Calu3 (cell line): ENCODE measurements at regions not wholly inside any gene's neighbourhood (a gene's known extent, or its start where the extent isn't known, plus 50 kb on each side); places are given as distances from the start of the nearest gene placed in this dataset.

Experiments used
- BruUV-seq: library from RNA; stranded (reverse); fragments of 400-500 nt; replicated peaks from 2 replicates; lab custom pipeline; 2021; lab: Mats Ljungman, UMichigan
- CTCF ChIA-PET: fragments of 300-600 bp; sonication (Branson Sonifier 250); formaldehyde crosslinking; loops from one replicate; lab custom pipeline; 2022; ENCODE audit warnings: antibody characterized with exemption; lab: Charles Lee
- DNase-seq: peaks from one replicate; pipeline ENCODE4 v3.0.0; 2022
- H3K27ac Mint-ChIP-seq: one replicate; pipeline ENCODE4 v1.8.0; 2022; ENCODE audit warnings: mixed read lengths; ENCODE audit not compliant: unreplicated experiment
- H3K27me3 Mint-ChIP-seq: one replicate; pipeline ENCODE4 v1.8.0; 2022; ENCODE audit warnings: mixed read lengths; ENCODE audit not compliant: unreplicated experiment
- H3K36me3 Mint-ChIP-seq: one replicate; pipeline ENCODE4 v1.8.0; 2022; ENCODE audit warnings: mild to moderate bottlenecking, moderate library complexity, mixed read lengths; ENCODE audit not compliant: insufficient read depth, unreplicated experiment
- H3K4me1 Mint-ChIP-seq: one replicate; pipeline ENCODE4 v1.8.0; 2022; ENCODE audit warnings: mild to moderate bottlenecking, low read depth, mixed read lengths; ENCODE audit not compliant: unreplicated experiment
- H3K4me3 Mint-ChIP-seq: one replicate; pipeline ENCODE4 v1.8.0; 2022; ENCODE audit warnings: mild to moderate bottlenecking, low read depth, moderate library complexity, mixed read lengths; ENCODE audit not compliant: unreplicated experiment
- H3K9me3 Mint-ChIP-seq: one replicate; pipeline ENCODE4 v1.8.0; 2022; ENCODE audit warnings: low read depth, mixed read lengths; ENCODE audit not compliant: unreplicated experiment
- CTCF ChIP-seq: fragments of 200-600 bp; IDR thresholded peaks from one replicate; pipeline ENCODE4 v1.8.0; 2022; ENCODE audit warnings: antibody characterized with exemption; ENCODE audit not compliant: unreplicated experiment
- intact Hi-C: fragments of 100-400 bp; cut with micrococcal nuclease; formaldehyde crosslinking; loops from one replicate; pipeline ENCODE4 v1.10.0; 2022; ENCODE audit not compliant: unreplicated experiment

DNA sequence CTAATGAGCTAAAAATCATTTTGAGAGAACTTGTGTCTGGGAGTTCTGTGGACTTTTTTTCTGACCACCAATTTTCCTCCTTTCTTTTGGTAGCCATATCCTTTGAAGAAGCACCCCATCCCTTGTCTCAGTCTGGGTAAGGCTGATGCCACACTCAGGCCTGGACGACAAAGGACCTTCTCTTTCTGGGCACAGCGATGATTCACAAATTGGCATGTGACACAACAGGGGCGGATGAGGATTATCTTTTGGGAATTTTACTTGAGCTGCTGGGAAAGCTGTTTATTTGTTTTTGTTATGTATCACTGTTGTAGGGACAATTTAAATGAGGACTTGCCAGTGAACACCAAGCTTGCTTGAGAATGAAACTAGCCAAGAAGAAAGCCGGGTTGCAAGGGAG lies 233.4 kb upstream of the HAND2 start:
- intact Hi-C loops: no loop called here
- TF ChIP-seq CTCF: no peak
- H3K4me3 Mint-ChIP-seq: no peak overlapping the region
- no peak overlapping the region for H3K27ac Mint-ChIP-seq
- no peaks in the 10 kb centered on the region for H3K9me3 Mint-ChIP-seq
- H3K27me3 Mint-ChIP-seq: no peaks in the 10 kb centered on the region
- no TSS peak for BruUV-seq
- H3K4me1 Mint-ChIP-seq: no peaks in the 10 kb centered on the region
- H3K36me3 Mint-ChIP-seq: no peaks in the 10 kb centered on the region
- DNase-seq: no peak
- CTCF ChIA-PET: no interaction called here

- no peaks in the 10 kb centered on the region for H3K27me3 Mint-ChIP-seq
- no peak for TF ChIP-seq CTCF
- H3K4me3 Mint-ChIP-seq: no peak overlapping the region
- intact Hi-C loops: no loop called here
- no peak overlapping the region for H3K27ac Mint-ChIP-seq
- no TSS peak for BruUV-seq
- no peaks in the 10 kb centered on the region for H3K4me1 Mint-ChIP-seq
- no peaks in the 10 kb centered on the region for H3K36me3 Mint-ChIP-seq
- CTCF ChIA-PET: no interaction called here
- no peak for DNase-seq
- no peaks in the 10 kb centered on the region for H3K9me3 Mint-ChIP-seq
Observed at GRCh38 chr4:173761938-173762337, 231.9 kb upstream of the HAND2 start.

DNA sequence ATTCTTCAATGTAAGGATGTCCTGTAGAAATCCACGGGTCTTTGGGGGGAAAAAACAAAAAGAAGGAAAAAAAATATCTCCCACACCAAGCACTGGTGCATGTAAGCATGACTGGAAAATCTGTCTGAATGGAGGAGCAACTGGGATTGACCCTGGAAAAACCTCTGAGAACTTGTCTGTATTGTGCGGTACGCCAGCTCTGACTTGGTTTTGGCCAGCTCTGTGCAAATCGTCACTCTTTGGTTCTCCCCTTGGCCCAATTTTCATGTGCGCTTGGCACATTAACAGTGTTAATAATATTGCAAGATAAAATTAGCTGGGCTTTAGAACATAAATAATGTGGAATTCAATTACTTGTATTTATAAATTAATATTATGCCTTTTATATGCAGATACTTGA lies 231.2 kb upstream of the HAND2 start:
- Mint-ChIP-seq H3K27ac (no peak overlapping the region), H3K4me3 (no peak overlapping the region), H3K27me3 (no peaks in the 10 kb centered on the region), H3K4me1 (no peaks in the 10 kb centered on the region), H3K9me3 (no peaks in the 10 kb centered on the region), H3K36me3 (no peaks in the 10 kb centered on the region)
- intact Hi-C loops: no loop called here
- CTCF ChIA-PET: no interaction called here
- BruUV-seq: no TSS peak
- no peak for DNase-seq
- TF ChIP-seq CTCF: no peak

DNA sequence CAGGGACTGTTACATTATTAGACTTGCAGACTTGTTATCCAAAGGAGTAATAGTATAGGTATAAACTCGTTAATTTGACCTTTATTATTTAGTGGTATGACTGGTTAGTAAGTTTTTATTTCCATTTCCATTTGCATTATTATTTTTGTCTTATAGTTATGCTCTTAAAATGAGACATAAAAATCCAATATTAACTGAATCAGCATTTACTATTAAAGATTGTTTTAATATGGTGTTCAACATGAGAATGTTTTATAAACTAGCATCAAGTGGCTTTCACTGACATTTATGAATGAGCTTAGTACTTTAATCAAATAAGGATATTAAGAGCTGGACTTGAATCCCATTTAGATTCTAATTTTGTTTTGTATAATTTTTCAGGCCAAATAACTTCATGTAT lies 228.1 kb upstream of the HAND2 start:
- no peak for DNase-seq
- intact Hi-C loops: no loop called here
- no TSS peak for BruUV-seq
- CTCF ChIA-PET: no interaction called here
- H3K4me3 Mint-ChIP-seq: no peak overlapping the region
- H3K27me3 Mint-ChIP-seq: no peaks in the 10 kb centered on the region
- no peaks in the 10 kb centered on the region for H3K9me3 Mint-ChIP-seq
- no peak for TF ChIP-seq CTCF
- no peaks in the 10 kb centered on the region for H3K36me3 Mint-ChIP-seq
- no peaks in the 10 kb centered on the region for H3K4me1 Mint-ChIP-seq
- H3K27ac Mint-ChIP-seq: no peak overlapping the region
